ENCODE measurements at regions not wholly inside any gene's neighbourhood (a gene's known extent, or its start where the extent isn't known, plus 50 kb on each side); places are given as distances from the start of the nearest gene placed in this dataset.

DNA sequence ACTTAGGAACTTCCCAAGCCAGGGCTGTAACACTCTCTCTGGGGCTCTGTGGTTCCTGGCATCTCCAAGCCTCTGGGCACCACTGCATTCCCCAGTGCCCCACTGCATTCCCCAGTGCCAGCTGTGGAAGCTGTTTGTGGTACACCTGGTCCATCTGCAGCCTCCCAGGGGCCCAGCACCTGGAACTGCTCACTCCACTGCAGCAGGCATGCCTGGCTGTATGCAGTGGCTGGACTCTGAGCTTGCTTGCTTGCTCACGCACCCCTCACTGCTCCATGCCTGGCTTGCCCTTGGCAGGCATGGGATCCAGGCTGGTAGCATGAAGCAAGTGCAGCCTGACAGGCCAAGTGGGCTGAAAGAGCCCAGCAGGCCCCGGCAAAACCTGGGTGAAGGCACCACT lies 512.1 kb downstream of the SQOR start:
- Histone ChIP-seq H2AFZ (ENCODE audit: low read length) (no peak overlapping the region), H3K4me2 (ENCODE audit: low read length) (no peak overlapping the region), H3K4me3 (ENCODE audit: low read depth, low read length, poor library complexity, severe bottlenecking) (no peak overlapping the region), H3K36me3 (ENCODE audit: insufficient read depth, low read length) (no peaks in the 10 kb centered on the region), H3K4me1 (ENCODE audit: insufficient read depth, low read length, poor library complexity, severe bottlenecking) (no peaks in the 10 kb centered on the region), H3K79me2 (ENCODE audit: insufficient read depth, low read depth, low read length) (no peaks in the 10 kb centered on the region), H3K9me2 (ENCODE audit: insufficient read depth, low read length) (no peaks in the 10 kb centered on the region), H3K9me3 (ENCODE audit: low read length) (no peaks in the 10 kb centered on the region; the same call in 1 of the 2 replicates), H4K20me1 (ENCODE audit: insufficient read depth, low read length) (no peaks in the 10 kb centered on the region), H3K27ac (ENCODE audit: low read depth, low read length, poor library complexity, severe bottlenecking) (no peak overlapping the region)
- intact Hi-C loops (cut with micrococcal nuclease; ENCODE audit: unreplicated experiment): no loop called here
- TF ChIP-seq, protein P1, sequence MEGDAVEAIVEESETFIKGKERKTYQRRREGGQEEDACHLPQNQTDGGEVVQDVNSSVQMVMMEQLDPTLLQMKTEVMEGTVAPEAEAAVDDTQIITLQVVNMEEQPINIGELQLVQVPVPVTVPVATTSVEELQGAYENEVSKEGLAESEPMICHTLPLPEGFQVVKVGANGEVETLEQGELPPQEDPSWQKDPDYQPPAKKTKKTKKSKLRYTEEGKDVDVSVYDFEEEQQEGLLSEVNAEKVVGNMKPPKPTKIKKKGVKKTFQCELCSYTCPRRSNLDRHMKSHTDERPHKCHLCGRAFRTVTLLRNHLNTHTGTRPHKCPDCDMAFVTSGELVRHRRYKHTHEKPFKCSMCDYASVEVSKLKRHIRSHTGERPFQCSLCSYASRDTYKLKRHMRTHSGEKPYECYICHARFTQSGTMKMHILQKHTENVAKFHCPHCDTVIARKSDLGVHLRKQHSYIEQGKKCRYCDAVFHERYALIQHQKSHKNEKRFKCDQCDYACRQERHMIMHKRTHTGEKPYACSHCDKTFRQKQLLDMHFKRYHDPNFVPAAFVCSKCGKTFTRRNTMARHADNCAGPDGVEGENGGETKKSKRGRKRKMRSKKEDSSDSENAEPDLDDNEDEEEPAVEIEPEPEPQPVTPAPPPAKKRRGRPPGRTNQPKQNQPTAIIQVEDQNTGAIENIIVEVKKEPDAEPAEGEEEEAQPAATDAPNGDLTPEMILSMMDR (conservative IDR thresholded peaks at IDR 0.05; ENCODE audit: low read length): no peak
- TF ChIP-seq EZH2phosphoT487 (IDR thresholded peaks at IDR 0.05; ENCODE audit: borderline replicate concordance, low read depth, low read length): no peak
- ChIA-PET CTCF (ENCODE audit: unreplicated experiment) (no interaction called here), POLR2A (no interaction called here)
- DNase-seq (ENCODE audit: low spot score): no peak
- BruUV-seq (replicated peaks): no TSS peak

DNA sequence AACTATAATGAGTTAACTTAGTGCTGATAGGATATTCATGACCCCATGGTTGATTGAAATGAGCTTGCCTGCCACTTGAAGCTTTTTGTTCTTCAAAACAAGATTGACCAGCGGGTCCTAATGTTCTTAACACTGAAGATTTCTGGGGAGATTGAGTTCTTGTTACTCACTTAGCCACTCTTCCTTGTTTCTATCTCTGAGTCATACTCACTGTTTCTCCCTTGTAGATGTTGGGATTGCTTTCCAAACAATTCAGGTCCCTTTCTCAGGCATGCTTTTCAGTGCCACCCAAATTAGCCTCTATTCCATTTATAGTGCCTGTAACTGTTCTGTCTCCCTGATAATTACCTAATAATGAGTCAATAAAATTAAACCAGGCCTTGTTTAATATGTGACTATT lies 517.0 kb downstream of the SQOR start:
- no peak overlapping the region for H2AFZ ChIP-seq (ENCODE audit: low read length)
- no peak overlapping the region for H3K27ac ChIP-seq (ENCODE audit: low read depth, low read length, poor library complexity, severe bottlenecking)
- TF ChIP-seq, protein P1 (conservative IDR thresholded peaks at IDR 0.05; ENCODE audit: low read length): no peak
- no peak for TF ChIP-seq EZH2phosphoT487 (IDR thresholded peaks at IDR 0.05; ENCODE audit: borderline replicate concordance, low read depth, low read length)
- no peaks in the 10 kb centered on the region for H4K20me1 ChIP-seq (ENCODE audit: insufficient read depth, low read length)
- ChIA-PET POLR2A (interaction anchor here (0.6 kb wide), 1 partner anchor 166 kb away, joined by 3 read pairs; no protein-coding TSS in a partner anchor), CTCF (ENCODE audit: unreplicated experiment) (no interaction called here)
- no peak for DNase-seq (ENCODE audit: low spot score)
- H3K9me3 ChIP-seq (ENCODE audit: low read length): no peaks in the 10 kb centered on the region
- no TSS peak for BruUV-seq (replicated peaks)
- H3K4me3 ChIP-seq (ENCODE audit: low read depth, low read length, poor library complexity, severe bottlenecking): no peak overlapping the region
- no peaks in the 10 kb centered on the region for H3K9me2 ChIP-seq (ENCODE audit: insufficient read depth, low read length)
- H3K4me2 ChIP-seq (ENCODE audit: low read length): no peak overlapping the region
- intact Hi-C loops (cut with micrococcal nuclease; ENCODE audit: unreplicated experiment): no loop called here
- H3K79me2 ChIP-seq (ENCODE audit: insufficient read depth, low read depth, low read length): no peaks in the 10 kb centered on the region
- no peaks in the 10 kb centered on the region for H3K36me3 ChIP-seq (ENCODE audit: insufficient read depth, low read length)
- H3K4me1 ChIP-seq (ENCODE audit: insufficient read depth, low read length, poor library complexity, severe bottlenecking): no peaks in the 10 kb centered on the region

DNA sequence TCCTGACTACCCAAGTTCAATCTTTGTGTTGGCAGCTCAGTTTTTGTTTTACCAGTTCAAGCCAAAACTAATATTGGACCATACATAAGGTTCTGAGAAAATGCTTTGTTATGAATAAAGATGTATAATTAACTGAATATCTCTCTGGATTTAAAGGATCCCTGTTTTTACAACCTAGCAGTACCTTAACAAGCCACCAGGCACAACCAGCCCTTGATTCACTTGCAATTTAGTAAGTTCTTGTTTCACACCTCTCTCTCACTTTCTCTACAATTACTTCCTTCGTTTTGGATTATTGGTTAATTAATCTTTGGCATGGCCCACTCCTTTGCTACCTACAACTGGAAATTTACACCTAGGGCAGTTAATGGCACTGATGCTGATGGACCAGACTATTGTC lies 531.9 kb downstream of the SQOR start:
- H3K4me2 ChIP-seq (ENCODE audit: low read length): no peak overlapping the region
- DNase-seq (ENCODE audit: low spot score): no peak
- H3K36me3 ChIP-seq (ENCODE audit: insufficient read depth, low read length): no peaks in the 10 kb centered on the region
- no peak overlapping the region for H3K27ac ChIP-seq (ENCODE audit: low read depth, low read length, poor library complexity, severe bottlenecking)
- H2AFZ ChIP-seq (ENCODE audit: low read length): no peak overlapping the region
- H3K79me2 ChIP-seq (ENCODE audit: insufficient read depth, low read depth, low read length): no peaks in the 10 kb centered on the region
- intact Hi-C loops (cut with micrococcal nuclease; ENCODE audit: unreplicated experiment): no loop called here
- 0 out of 2 replicates have a peak, but pooled peaks cover 9% of the 10 kb centered on the region for H3K9me3 ChIP-seq (ENCODE audit: low read length)
- no peak overlapping the region for H3K4me3 ChIP-seq (ENCODE audit: low read depth, low read length, poor library complexity, severe bottlenecking)
- CTCF ChIA-PET (ENCODE audit: unreplicated experiment): no interaction called here
- H3K4me1 ChIP-seq (ENCODE audit: insufficient read depth, low read length, poor library complexity, severe bottlenecking): no peaks in the 10 kb centered on the region
- POLR2A ChIA-PET: no interaction called here
- no peaks in the 10 kb centered on the region for H3K9me2 ChIP-seq (ENCODE audit: insufficient read depth, low read length)
- TF ChIP-seq EZH2phosphoT487 (IDR thresholded peaks at IDR 0.05; ENCODE audit: borderline replicate concordance, low read depth, low read length): no peak
- TF ChIP-seq, protein P1 (conservative IDR thresholded peaks at IDR 0.05; ENCODE audit: low read length): no peak
- H4K20me1 ChIP-seq (ENCODE audit: insufficient read depth, low read length): no peaks in the 10 kb centered on the region
- BruUV-seq (replicated peaks): no TSS peak

Measured in OCI-LY7 (cell line).